ENCODE measurements at regions not wholly inside any gene's neighbourhood (a gene's known extent, or its start where the extent isn't known, plus 50 kb on each side); places are given as distances from the start of the nearest gene placed in this dataset.
A peak's percentile ranks its signal among the peaks of the same experiment; 100 is the strongest.

DNA sequence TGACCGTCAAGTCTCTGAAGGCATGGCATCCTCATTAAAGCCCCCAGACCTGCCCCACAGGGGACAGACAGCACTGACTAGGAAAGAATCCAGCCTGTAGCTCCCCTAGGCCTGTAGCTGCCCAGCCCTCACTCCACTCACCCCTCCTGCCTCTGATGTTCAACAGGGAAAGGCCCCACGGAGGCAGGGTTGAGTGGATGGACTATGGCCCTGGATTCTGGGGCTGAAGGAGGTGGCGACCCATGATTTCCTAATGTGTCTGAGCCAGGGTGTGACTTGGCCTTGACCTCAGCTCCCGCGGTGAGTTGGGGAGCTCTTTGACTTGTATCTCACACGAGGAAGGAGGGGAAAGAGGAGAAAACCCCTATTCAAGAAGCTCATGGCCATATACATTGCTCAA is 238.5 kb upstream of the CSF3R start:
- no peak for DNase-seq (ENCODE audit: low spot score)

DNA sequence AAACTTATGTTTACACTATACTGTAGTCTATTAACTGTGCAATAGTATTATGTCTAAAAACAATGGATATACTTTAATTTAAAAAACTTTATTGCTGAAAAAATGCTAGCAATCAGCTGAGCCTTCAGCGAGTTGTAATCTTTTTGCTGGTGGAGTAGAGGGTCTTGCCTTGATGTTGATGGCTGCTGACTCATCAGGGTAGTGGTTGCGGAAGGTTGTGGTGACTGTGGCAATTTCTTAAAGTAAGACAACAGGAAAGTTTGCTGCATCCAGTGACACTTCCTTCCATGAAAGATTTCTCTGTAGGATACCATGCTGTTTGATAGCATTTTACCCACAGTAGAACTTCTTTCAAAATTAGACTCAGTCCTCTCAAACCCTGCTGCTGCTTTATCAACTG is 234.7 kb upstream of the CSF3R start:
- DNase-seq (ENCODE audit: low spot score): no peak

DNA sequence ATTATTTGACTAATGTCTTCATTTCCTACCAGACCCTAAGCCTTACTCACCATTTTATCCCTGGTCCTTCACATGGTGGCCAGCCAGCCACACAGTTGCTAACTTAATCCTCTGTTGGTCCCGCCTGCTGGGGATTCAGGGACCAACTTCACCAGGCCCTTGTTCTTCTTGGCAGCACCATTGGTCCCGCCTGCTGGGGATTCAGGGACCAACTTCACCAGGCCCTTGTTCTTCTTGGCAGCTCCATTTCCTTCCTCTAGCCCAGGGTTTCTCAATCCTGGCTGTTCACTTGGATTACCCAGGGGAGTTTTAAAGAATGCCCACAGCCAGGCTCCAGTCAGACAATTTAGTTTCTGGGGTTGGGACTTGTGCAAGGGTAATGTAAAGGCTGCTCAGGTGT is 233.1 kb upstream of the CSF3R start:
- DNase-seq (ENCODE audit: low spot score): no peak

DNA sequence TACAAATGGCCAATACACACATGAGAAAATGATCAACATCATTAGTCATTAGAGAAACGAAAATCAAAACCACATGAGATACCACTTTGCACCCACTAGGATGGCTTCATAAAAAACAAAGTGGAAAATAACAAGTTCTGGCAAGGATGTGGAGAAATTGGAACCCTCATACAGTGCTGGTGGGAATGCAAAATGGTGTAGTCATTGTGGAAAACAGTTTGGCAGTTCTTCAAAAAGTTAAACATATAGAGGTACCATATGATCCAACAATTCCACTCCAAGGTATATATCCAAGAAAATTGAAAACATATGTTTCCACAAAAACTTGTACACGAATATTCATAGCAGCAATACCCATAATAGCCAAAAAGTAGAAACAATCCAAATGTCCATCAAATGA is 231.6 kb upstream of the CSF3R start:
- no peak for DNase-seq (ENCODE audit: low spot score)

DNA sequence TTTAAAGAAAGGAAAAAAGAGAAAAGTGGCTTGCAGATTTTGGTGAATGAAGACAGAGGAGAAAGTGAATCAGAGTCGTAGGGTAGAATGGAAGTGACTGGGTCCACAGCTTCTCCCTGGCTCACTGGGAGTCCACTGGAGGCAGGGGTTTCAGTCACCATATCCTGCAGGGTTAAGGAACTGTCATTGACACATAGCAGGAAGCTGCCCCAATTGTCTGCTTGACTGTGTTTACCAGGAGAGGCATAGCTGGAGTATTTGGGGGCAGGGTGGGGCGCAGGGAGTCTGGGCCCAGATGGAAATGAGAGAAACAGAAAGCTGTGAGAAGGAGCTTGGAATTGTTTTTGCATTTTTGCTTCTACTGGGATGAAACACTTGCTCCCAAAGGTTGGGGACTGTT is 228.8 kb upstream of the CSF3R start:
- DNase-seq (ENCODE audit: low spot score): no peak

DNA sequence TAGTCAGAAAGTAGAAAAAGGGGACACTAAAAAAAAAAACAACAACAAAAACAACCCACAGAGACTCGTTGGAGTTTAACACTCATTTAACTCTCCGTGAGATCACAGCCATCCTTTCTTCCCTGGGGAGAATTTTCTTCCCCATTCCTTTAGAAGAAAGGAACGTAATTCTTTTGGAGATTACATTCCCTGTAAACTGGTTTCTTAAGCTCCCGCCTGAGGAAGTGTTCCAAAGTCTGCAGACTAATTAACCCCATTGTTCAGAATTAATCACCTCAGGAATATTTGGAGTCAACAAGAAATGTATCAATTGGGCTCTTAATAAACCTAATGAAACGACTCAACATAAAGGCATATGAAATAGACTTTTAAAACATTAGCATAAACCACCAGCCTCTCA is 228.2 kb upstream of the CSF3R start:
- DNase-seq (ENCODE audit: low spot score): no peak

DNA sequence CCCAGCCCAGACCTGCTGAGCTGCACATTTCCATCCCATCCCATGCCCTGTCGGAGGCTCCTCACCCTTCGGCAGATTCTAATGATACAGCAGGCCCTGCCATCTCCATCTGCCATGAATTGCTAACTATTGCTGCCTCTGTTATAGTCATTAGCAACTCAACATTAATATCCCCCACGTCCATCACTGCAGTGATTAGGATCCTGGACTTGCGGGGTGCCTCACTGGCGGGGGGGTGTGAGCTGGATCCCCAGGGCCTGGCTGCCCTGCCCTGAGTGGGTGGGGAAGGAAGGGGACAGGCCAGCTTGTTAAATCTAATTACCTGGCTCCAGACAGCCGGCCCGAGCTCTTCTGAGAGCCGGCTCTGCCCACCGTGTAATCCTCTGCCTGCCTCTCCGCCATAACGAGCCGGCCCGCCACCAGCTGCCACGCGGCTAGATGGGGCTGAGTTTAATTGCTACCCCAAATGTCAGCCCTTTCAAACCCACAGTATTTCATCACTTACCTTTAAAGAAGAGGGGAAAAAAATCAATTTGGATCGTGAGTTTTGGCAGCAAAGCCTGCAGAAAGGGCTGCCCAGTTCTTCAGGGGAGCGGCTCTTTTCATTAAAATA is 227.3 kb upstream of the CSF3R start:
- no peak for DNase-seq (ENCODE audit: low spot score)

DNA sequence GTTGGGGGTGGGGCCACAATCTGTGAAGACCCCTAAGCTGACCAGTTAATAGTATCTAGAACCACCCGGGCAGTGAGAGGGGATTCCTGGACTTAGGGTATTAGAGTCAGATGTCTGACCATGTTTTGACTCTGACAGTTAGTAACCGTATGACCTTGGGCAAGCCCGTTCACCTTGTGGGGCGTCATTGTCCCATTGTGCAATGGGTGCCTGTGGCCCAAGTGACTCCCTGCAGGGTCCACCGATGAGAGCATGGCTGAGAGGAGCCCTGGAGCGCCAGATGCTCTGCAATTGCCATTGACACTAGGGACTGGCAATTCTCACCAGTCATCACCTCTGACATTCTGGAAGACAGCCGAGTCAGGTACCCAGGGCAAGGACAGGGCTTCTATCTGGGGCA is 225.9 kb upstream of the CSF3R start:
- no peak for DNase-seq (ENCODE audit: low spot score)

DNA sequence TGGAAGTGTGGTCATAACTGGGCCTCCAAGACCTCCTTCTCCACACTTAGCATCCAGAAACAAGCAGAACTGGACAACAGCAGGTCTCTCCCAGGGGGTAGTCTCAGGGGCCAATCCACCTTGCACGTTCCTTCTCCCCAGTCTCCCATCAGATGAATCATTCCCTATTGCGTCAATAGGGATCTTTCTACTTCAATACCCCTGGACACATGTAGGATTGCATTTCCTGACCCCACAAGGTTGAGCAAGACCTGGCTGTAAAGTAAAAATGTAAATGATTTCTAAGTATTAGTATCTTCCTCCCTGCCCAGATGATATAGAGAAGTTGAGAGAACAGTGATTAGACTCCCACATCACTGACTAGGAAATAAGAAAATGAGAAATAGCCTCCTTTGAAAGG is 224.5 kb upstream of the CSF3R start:
- no peak for DNase-seq (ENCODE audit: low spot score)

DNA sequence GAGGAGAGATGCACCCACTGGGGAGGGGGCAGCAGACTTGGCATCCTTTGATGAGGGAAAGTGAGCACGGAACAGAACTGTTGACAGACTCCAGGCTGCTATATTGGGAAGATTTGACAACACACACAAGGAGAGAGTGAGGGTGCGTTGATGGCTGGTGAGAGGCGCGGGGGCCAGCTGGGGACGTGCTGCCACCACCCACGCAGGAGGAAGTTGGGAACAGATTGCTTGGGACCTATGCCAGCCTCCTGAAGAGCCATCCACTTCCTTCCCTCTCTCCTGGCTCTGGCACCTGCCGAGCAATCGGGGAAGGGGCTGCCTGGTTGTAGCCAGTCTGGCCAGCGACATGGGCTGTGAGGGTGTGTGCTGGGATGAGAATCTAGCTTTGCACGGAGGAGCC is 223.7 kb upstream of the CSF3R start:
- no peak for DNase-seq (ENCODE audit: low spot score)

DNA sequence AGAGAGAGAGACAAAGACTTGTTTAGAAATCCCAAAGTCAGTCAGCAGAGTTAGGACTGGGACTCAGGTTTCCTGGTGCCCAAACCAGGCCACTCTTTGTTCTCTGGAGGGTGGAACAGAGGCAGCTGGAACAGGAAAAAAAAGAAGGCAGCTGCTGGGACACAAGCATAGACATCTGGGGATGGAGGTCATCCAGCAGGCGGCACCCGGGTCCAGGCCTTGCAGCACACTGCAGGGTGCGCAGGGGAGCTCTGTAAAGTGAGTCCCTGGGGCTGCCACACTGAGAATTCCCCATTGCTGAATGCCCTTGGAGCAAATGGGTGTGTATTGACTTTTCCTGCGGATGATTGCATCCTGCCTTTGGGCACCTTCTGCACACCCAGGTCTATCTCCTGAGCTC is 222.9 kb upstream of the CSF3R start:
- DNase-seq (ENCODE audit: low spot score): no peak

DNA sequence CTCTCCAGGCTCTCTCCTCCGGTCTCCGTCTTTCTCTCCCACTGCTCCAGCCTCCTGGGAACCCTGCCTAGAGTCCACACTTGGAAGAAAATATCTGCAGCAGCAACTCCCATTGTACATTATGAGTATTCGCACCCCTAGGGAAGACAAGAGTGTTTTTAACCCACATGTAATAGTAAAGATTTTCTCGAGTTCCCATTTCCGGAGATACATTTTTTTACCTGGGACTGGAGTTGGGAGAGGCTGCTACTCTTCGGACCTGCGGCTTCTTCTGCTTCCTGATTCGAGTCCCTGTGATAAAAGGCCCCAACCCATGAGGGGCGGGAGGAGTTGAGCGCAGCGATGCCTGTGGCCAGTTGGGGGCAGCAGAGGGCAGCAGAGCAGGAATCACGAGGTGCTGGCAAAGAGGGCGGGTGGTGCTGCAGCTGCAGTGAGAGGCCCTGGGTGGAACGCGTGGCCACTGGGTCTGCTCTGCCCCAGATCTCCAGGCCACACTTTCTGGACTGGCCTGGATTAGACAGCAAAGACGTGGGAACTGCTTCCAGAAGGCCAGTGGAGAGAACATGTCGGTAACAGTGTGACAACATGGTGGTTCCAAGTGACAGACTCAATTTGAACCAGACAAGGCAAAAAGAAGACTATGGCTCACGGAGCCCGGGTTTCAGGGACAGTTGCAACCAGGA is 221.0 kb upstream of the CSF3R start:
- peak; percentile 79 for DNase-seq (ENCODE audit: low spot score)

DNA sequence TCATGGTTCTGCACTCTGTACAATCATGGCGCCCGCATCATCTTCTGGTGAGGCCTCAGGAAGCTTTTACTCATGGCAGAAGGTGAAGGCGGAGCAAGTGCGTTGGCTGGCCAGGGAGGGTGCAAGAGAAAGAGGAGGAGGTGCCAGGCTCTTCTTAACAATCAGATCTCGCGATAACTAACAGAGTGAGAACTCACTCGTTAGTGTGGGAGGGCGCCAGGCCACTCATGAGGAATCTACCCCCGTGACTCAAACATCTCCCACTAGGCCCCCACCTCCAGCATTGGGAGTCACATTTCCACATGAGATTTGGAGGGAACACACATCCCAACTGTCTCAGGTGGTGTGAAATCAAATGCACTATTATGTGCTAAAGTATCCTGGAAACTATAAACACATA is 220.2 kb upstream of the CSF3R start:
- no peak for DNase-seq (ENCODE audit: low spot score)

DNA sequence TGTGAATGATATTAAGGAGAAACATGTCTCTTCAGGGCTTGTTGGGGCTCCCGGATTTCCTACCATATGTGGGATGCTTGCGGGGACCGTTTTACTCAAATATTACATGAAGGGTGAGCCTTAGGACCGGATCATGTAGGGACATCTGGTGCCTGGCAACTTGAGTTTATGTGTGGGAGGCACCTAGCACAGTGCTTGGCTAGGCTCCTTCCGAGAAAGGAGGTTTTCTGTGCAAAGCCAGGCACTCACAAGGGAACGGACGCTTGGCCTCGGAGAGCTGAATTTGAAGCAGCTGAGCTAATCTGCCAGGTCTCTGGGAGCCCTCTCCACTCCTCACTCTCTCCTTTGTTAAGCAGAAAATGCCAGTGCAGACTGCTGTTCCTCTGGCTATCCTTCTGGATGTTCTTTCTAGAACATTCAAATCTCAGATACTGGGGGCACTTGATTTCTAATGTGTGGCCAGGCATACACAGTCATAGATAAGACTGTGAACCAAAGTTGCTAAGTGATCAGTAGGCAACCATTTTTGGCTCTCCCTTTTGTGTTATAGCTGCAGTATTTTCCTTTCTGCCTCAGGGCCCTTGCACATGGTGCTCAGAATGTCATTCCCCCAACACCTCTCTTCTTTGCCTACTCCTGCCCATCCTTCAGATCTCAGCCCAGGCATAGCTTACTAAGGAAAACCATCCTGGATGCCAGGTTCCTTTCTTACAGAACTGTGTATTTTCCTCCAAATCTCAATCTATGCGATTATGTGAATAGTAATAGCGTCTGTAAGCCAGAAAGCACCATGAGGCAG is 216.6 kb upstream of the CSF3R start:
- no peak for DNase-seq (ENCODE audit: low spot score)

DNA sequence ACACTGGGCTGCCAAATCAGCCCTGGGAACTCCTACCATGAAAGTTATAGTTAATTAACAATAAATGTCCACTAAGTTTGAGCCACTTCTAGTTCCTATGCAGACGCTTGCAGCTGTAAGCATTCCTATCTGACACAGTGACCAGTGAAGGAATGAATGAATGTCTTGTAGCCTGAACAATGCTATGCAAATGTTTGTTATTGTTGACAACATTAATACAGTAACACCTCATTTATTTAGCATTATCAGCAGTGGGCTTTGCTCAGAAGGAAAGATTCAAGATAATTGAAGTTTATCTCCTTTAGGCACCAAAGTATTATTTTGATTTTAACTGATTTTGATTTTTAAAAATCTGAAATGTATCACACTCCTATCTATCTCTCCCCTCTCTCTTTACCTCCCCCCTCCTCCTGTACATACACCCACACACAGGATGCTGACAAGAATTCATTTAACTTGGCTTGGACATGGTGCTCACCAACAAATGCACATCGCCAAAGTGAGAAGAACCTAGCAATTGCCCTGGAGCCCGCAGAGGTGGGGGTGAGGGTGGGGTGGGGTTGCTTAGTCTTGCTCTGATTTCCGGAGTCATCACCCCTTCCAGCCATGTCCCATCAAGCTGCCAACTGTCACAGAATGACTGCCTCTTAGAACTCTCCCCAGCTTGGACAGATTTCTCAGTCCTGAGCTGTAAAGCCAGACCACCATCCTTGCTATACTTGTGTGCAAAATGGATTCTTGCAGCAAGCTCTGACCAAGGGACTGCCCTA is 215.3 kb upstream of the CSF3R start:
- no peak for DNase-seq (ENCODE audit: low spot score)

DNA sequence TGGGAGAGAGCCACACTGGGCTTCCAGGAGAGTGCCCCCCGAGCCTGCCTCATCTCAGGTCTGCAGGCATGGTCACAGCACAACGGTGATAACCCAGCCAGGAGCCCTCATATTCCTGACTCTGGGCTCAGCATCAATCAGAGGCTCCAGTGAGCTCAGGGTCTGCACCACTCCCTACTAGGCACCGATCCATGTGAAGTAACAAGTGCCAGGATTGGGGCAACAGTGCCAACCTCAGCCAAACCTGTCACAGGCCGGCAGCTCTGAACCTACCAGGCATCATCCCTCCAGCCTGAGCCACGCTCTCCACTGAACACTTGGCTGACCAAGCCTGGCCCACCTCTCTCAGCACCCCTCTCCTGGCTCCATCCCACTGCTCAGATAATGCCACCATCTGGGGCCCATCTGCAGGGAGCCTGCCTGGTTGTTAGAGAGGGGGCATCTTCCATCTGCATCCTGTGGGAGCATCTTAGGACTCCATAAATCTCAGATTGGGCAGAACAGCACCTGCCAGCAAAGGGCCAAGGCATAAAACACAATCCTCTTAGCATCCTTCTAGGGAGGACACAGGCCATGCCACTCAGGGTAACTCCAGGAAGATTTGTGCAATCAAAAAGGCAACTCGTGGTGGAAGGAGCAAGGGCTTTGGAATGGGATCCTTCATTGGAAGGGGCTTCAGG is 213.7 kb upstream of the CSF3R start:
- no peak for DNase-seq (ENCODE audit: low spot score)

DNA sequence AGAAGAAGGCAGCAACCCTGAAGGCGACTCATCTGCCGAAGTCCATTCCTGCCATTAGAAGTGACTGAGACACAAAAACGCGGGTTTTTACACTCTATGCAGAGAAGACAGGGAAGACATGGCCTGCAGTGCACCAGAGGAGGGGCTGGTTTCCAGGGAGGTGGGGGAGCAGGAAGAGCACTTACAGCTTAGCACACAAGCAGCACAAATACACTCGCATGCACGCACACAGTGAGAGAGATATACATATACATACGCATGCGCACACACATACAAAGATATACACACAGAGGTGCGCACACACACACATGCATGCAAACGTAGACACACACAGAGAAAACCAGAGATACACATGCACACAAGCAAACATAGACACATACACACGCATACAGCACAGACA is 210.9 kb upstream of the CSF3R start:
- no peak for DNase-seq (ENCODE audit: low spot score)

DNA sequence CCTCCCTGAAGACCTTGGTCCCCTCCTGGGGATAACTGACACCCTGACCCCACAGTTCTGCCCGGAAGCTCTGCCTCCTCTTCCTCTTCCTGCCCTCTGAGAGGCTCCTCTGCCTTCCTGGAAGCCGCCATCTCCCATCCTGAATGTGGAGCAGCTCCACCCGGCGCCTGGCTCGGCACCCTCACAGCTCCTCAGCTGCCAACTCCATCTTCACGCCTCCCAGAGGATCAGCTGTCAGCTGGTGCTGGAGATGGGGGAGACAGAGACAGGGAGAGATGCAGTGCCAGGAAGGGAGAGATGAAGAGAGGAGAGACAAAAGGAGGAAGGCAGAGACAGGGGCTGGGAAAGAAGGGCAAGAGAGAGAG is 210.4 kb upstream of the CSF3R start:
- DNase-seq (ENCODE audit: low spot score): no peak

DNA sequence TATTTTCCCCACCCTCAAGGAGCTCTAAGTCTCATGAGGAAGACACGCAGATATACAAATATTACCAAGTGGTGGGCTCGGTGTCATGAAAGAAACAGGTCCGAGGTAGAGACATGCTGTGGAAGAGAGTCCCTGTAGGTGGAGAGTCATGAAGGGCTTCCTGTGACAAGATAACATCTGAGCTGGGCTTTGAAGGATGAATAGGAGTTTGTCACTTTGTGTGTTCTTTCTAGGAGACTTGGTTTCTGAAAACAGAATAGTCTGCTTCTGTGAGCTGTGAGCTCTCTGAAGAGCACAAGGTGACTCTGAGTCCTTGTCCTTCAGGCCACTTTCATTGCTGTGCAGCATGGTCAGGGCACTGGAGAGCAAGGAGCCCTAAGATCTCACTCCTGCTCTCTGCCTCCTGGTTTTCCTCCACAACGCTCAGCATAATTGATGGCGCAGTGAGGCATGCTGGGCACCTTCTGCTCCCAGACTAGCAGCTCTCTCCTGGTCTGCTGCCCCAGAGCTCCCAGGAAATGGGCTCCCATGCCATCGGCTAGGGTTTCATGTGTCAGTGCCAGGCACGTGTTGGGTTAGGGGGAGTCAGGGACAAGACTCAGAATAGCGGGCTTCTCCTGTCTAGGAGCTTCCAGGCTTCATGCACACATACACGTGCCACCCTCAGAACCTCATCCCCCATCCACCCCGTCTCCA is 209.9 kb upstream of the CSF3R start:
- no peak for DNase-seq (ENCODE audit: low spot score)

DNA sequence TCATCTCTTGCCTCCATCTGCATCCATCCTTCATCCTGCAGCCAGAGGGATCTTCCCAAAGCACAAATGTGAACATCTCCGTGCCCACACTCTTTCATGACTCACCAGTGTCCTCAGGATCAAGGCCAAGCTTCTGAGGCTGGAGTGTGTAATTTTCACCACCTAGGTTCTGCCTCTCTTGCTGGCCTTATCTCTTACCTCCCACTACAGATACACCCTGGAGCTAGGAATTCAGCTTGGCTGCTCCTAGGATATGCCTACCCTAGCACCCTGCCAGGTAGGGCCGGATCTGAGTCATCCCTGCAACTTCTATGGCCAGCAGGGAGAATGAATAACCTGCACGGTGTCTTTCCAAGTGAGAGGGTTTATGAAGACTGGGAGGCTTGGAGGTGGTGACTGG is 208.7 kb upstream of the CSF3R start:
- DNase-seq (ENCODE audit: low spot score): no peak

DNA sequence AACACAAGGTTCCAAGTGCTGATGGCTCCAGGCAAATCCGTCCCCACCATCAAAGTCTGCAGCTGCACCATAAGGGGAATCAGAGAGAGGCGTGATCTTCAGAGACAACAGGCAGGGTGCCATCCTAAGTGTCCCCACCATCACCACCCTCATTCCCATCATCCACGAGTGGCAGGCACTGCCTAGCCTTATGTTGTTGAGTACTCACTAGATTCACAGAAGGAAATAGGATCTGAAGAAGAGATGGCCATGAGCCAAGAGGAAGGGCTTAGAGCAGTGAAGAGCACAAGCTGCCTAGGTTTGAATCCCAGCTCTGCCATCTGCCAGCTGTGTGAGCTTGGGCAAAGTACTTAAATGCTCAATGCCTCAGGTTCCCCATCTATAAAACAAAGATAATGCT is 207.3 kb upstream of the CSF3R start:
- no peak for DNase-seq (ENCODE audit: low spot score)

DNA sequence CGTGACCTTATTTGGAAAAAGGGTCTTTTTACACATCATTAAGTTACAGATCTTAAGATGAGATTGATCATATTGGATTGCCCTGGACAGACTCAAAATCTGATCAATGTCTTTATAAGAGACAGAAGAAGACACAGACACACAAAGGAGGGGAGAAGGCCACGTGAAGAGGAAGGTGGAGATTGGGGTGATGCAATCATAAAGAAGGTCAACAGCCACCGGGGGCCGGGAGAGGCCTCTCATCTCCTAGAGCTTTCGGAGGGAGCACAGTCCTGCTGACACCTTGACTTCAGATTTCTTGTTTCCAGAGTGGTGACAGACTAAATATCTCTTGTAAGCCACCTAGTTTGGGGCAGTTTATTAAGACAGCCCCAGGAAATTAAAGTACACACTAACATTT is 204.6 kb upstream of the CSF3R start:
- no peak for DNase-seq (ENCODE audit: low spot score)

Measured in hepatic stellate cell (primary cell).